GM19239 (cell line): ENCODE measurements at regions not wholly inside any gene's neighbourhood (a gene's known extent, or its start where the extent isn't known, plus 50 kb on each side); places are given as distances from the start of the nearest gene placed in this dataset.
"Not testable (repeated sequence)": the region's sequence is repeated elsewhere in the genome, so short reads cannot be mapped to it uniquely, and the experiment has no call there.

Source experiments
- DNase-seq: peaks from one replicate; pipeline ENCODE4 v3.0.0; 2011; ENCODE audit warnings: low spot score; ENCODE audit not compliant: insufficient read length
- FAIRE-seq: peaks from 2 replicates; lab custom pipeline; 2011; peaks lifted over from hg19 to GRCh38; lab: Jason Lieb, UNC

- DNase-seq = no peak
- FAIRE-seq = no peak
Measured at GRCh38 chr7:131764143-131764775, 207.8 kb upstream of the PODXL start.

GRCh38 chr7:131762753-131763152, 206.3 kb upstream of the PODXL start:
- FAIRE-seq (no peak), DNase-seq (no peak)

- DNase-seq, FAIRE-seq: not testable (repeated sequence)
Measured at GRCh38 chr7:131755801-131756200, 199.4 kb upstream of the PODXL start.

GRCh38 chr7:131753620-131754222, 197.3 kb upstream of the PODXL start:
- FAIRE-seq = no peak
- no peak for DNase-seq

- DNase-seq (no peak), FAIRE-seq (no peak)
Measured at GRCh38 chr7:131747658-131748232, 191.3 kb upstream of the PODXL start.

GRCh38 chr7:131745390-131746248, 189.2 kb upstream of the PODXL start:
- FAIRE-seq (no peak), DNase-seq (no peak)

GRCh38 chr7:131741446-131741845, 185.0 kb upstream of the PODXL start:
- DNase-seq = no peak
- no peak for FAIRE-seq

- DNase-seq = no peak
- FAIRE-seq = no peak
Measured at GRCh38 chr7:131737746-131738465, 181.5 kb upstream of the PODXL start.

- FAIRE-seq = no peak
- DNase-seq = no peak
Measured at GRCh38 chr7:131735101-131735500, 178.7 kb upstream of the PODXL start.

GRCh38 chr7:131733604-131734003, 177.2 kb upstream of the PODXL start:
- FAIRE-seq (no peak), DNase-seq (no peak)

- FAIRE-seq (no peak), DNase-seq (no peak)
Measured at GRCh38 chr7:131727189-131727588, 170.8 kb upstream of the PODXL start.

- no peak for FAIRE-seq
- DNase-seq = no peak
Measured at GRCh38 chr7:131726686-131727085, 170.3 kb upstream of the PODXL start.

GRCh38 chr7:131726031-131726430, 169.6 kb upstream of the PODXL start:
- no peak for DNase-seq
- FAIRE-seq = no peak

GRCh38 chr7:131724776-131725345, 168.4 kb upstream of the PODXL start:
- DNase-seq (no peak), FAIRE-seq (no peak)

GRCh38 chr7:131723926-131724325, 167.5 kb upstream of the PODXL start:
- DNase-seq (no peak), FAIRE-seq (no peak)

GRCh38 chr7:131722371-131722770, 165.9 kb upstream of the PODXL start:
- DNase-seq = no peak
- no peak for FAIRE-seq

- FAIRE-seq = no peak
- no peak for DNase-seq
Measured at GRCh38 chr7:131721660-131722059, 165.2 kb upstream of the PODXL start.

GRCh38 chr7:131720703-131721102, 164.3 kb upstream of the PODXL start:
- FAIRE-seq (no peak), DNase-seq (no peak)

- DNase-seq (no peak), FAIRE-seq (no peak)
Measured at GRCh38 chr7:131717181-131717580, 160.8 kb upstream of the PODXL start.

- FAIRE-seq = no peak
- DNase-seq = no peak
Measured at GRCh38 chr7:131699323-131699722, 142.9 kb upstream of the PODXL start.
